A549 (cell line): ENCODE measurements at regions not wholly inside any gene's neighbourhood (a gene's known extent, or its start where the extent isn't known, plus 50 kb on each side); places are given as distances from the start of the nearest gene placed in this dataset.

Experiments
- ATAC-seq, 2 experiments: fragments of 200-7000 bp in 1 of 2; fragments of >200 bp in 1 of 2; cut with Nextera tagmentation in 1 of 2; cut with Tn5 transposase in 1 of 2; 3 replicates each; pipeline versions ENCODE4 v1.8.0 to v1.9.1; 2018 to 2020; ENCODE audit warnings: mild to moderate bottlenecking in 1 of 2, moderate library complexity in 1 of 2
- CTCF ChIA-PET: fragments of 300-600 bp; sonication (Branson Sonifier 250); formaldehyde crosslinking; extraction: SDS; loops from one replicate; lab custom pipeline; 2021; ENCODE audit warnings: antibody characterized with exemption, inconsistent platforms; lab: Yijun Ruan, JAX
- POLR2A ChIA-PET: fragments of 350-600 bp; formaldehyde crosslinking; extraction: SDS; loops from one replicate; lab custom pipeline; 2021; ENCODE audit warnings: antibody characterized with exemption, inconsistent platforms; lab: Yijun Ruan, JAX
- DNase-seq, 2 experiments: peaks; one replicate each; pipeline versions ENCODE4 v3.0.0 to v3.0.0-alpha.2; 2011 to 2016; ENCODE audit warnings: low read depth in 1 of 2, low spot score in 1 of 2
- FAIRE-seq: peaks from 2 replicates; lab custom pipeline; 2011; peaks lifted over from hg19 to GRCh38; lab: Jason Lieb, UNC
- H3K27ac ChIP-seq, 2 experiments: fragments of >200 bp; sonication (Bioruptor Twin); formaldehyde crosslinking; 3 replicates each; pipeline ENCODE4 v1.5.1; 2016 to 2017
- H3K4me1 ChIP-seq: fragments of >200 bp; sonication (Bioruptor Twin); formaldehyde crosslinking; 3 replicates; pipeline ENCODE4 v1.6.1; 2016
- H3K4me2 ChIP-seq: fragments of >200 bp; sonication (Bioruptor Twin); formaldehyde crosslinking; 3 replicates; pipeline ENCODE4 v1.6.1; 2016
- H3K4me3 ChIP-seq: fragments of >200 bp; sonication (Bioruptor Twin); formaldehyde crosslinking; 3 replicates; pipeline ENCODE4 v1.5.1; 2016
- H3K9me3 ChIP-seq: fragments of >200 bp; sonication (Bioruptor Twin); formaldehyde crosslinking; 3 replicates; pipeline ENCODE4 v1.6.1; 2016
- BHLHE40 ChIP-seq: IDR thresholded peaks from 2 replicates; pipeline ENCODE4 v1.6.1; 2012; ENCODE audit warnings: low read depth, low read length, inconsistent platforms
- CBX2 ChIP-seq: fragments of 200-600 bp; sonication (generic); IDR thresholded peaks from 2 replicates; pipeline ENCODE4 v1.6.1; 2016; ENCODE audit warnings: low read depth, mild to moderate bottlenecking, borderline replicate concordance
- CHD2 ChIP-seq: fragments of 150-350 bp; IDR thresholded peaks from 2 replicates; pipeline ENCODE4 v1.6.1; 2014; ENCODE audit warnings: low read length; ENCODE audit not compliant: partially characterized antibody
- E2F6 ChIP-seq: IDR thresholded peaks from 2 replicates; pipeline ENCODE4 v1.6.1; 2012; ENCODE audit warnings: low read depth, borderline replicate concordance
- EHF ChIP-seq: fragments of 250-450 bp; sonication (Bioruptor Pico); IDR thresholded peaks from 2 replicates; pipeline ENCODE4 v1.5.0; 2020; ENCODE audit warnings: mild to moderate bottlenecking
- HEYL ChIP-seq: fragments of 250-450 bp; sonication (Bioruptor Pico); IDR thresholded peaks from 2 replicates; pipeline ENCODE4 v1.8.0; 2021; ENCODE audit warnings: mild to moderate bottlenecking, moderate library complexity
- HMGXB4 ChIP-seq: fragments of 250-450 bp; sonication (Bioruptor Pico); IDR thresholded peaks from 2 replicates; pipeline ENCODE4 v1.5.0; 2021; ENCODE audit warnings: mild to moderate bottlenecking, moderate library complexity, borderline replicate concordance
- JUN ChIP-seq, 2 experiments: fragments of >200 bp; sonication (Bioruptor Twin); formaldehyde crosslinking; IDR thresholded peaks; 2 replicates in 1 of 2; 3 replicates in 1 of 2; pipeline ENCODE4 v1.6.1; 2016 to 2017
- MAFK ChIP-seq: fragments of 450-650 bp; IDR thresholded peaks from 2 replicates; pipeline ENCODE4 v1.6.1; 2014; ENCODE audit not compliant: partially characterized antibody
- MYC ChIP-seq: IDR thresholded peaks from 2 replicates; pipeline ENCODE4 v1.6.1; 2012; ENCODE audit warnings: mild to moderate bottlenecking, inconsistent platforms, low read length, improper control_type of control experiment, borderline replicate concordance
- NFE2L2 ChIP-seq: fragments of 150-350 bp; conservative IDR thresholded peaks from 2 replicates; pipeline ENCODE4 v1.6.1; 2014; ENCODE audit warnings: low read length
- NPAS2 ChIP-seq: fragments of 250-450 bp; sonication (Bioruptor Pico); IDR thresholded peaks from 2 replicates; pipeline ENCODE4 v1.8.0; 2022; ENCODE audit warnings: mild to moderate bottlenecking, moderate library complexity, borderline replicate concordance
- RAD21 ChIP-seq, 2 experiments: fragments of >200 bp in 1 of 2; sonication (Bioruptor Twin) in 1 of 2; formaldehyde crosslinking in 1 of 2; IDR thresholded peaks in 1 of 2; conservative IDR thresholded peaks in 1 of 2; 2 replicates in 1 of 2; 3 replicates in 1 of 2; pipeline ENCODE4 v1.6.1; 2012 to 2018; ENCODE audit warnings: inconsistent platforms in 1 of 2
- RARB ChIP-seq: fragments of 250-450 bp; sonication (Bioruptor Pico); IDR thresholded peaks from 2 replicates; pipeline ENCODE4 v1.8.0; 2021; ENCODE audit warnings: mild to moderate bottlenecking, moderate library complexity
- RCOR1 ChIP-seq: fragments of 150-350 bp; IDR thresholded peaks from 2 replicates; pipeline ENCODE4 v1.6.1; 2014; ENCODE audit warnings: antibody characterized with exemption, low read length, low read depth
- REST ChIP-seq: fragments of 200-600 bp; sonication (generic); IDR thresholded peaks from 2 replicates; pipeline ENCODE4 v1.6.1; 2016; ENCODE audit warnings: antibody characterized with exemption, mild to moderate bottlenecking, moderate library complexity
- USF2 ChIP-seq: fragments of 450-650 bp; IDR thresholded peaks from 2 replicates; pipeline ENCODE4 v1.6.1; 2014; ENCODE audit warnings: antibody characterized with exemption
- ZC3H11A ChIP-seq: fragments of 450-650 bp; IDR thresholded peaks from 2 replicates; pipeline ENCODE4 v1.6.1; 2014; ENCODE audit warnings: antibody characterized with exemption, mild to moderate bottlenecking
- ZFP36 ChIP-seq: fragments of 450-650 bp; IDR thresholded peaks from 2 replicates; pipeline ENCODE4 v1.6.1; 2014; ENCODE audit warnings: borderline replicate concordance; ENCODE audit not compliant: partially characterized antibody
- ZSCAN20 ChIP-seq: fragments of 250-450 bp; sonication (Bioruptor Pico); IDR thresholded peaks from 2 replicates; pipeline ENCODE4 v1.8.0; 2022; ENCODE audit warnings: mild to moderate bottlenecking, moderate library complexity
- WGBS: methylation state at CpG from one replicate; pipeline ENCODE4 v1.1.6; 2017; ENCODE audit errors: missing lambda C conversion rate; 5-methylcytosine and 5-hydroxymethylcytosine counted together

GRCh38 chr2:67340133-67341011, 56.8 kb upstream of the ETAA1 start:
- H3K4me3 ChIP-seq = no peak overlapping the region
- 33% methylated on average over 7 of the region's 7 CpGs for WGBS
- H3K4me2 ChIP-seq = no peak overlapping the region
- ATAC-seq (no peak), FAIRE-seq (no peak), DNase-seq (no peak)
- TF ChIP-seq EHF (CRISPR knock-in tag) (no peak), NFE2L2 (no peak), ZFP36 (no peak), HEYL (CRISPR knock-in tag) (no peak), JUN (IDR thresholded peaks at IDR 0.05) (no peak), REST (peak; percentile 27; the same call in 1 of the 2 replicates)
- CTCF ChIA-PET = no interaction called here
- 0 out of 3 replicates have a peak, but pooled peaks cover 6% of the 10 kb centered on the region for H3K9me3 ChIP-seq
- POLR2A ChIA-PET = no interaction called here
- H3K27ac ChIP-seq = no peak overlapping the region
- no peaks in the 10 kb centered on the region for H3K4me1 ChIP-seq

GRCh38 chr2:67341012-67341318, 56.2 kb upstream of the ETAA1 start:
- 10% methylated on average over 1 of the region's 1 CpG for WGBS
- POLR2A ChIA-PET = no interaction called here
- 0 out of 3 replicates have a peak, but pooled peaks cover 6% of the 10 kb centered on the region for H3K9me3 ChIP-seq
- CTCF ChIA-PET = no interaction called here
- no peak for DNase-seq
- no peak for FAIRE-seq
- H3K4me3 ChIP-seq = no peak overlapping the region
- no peak for TF ChIP-seq E2F6
- TF ChIP-seq ZC3H11A = no peak
- TF ChIP-seq ZSCAN20 = no peak
- TF ChIP-seq NPAS2 (CRISPR knock-in tag) = no peak
- TF ChIP-seq JUN (IDR thresholded peaks at IDR 0.05) = no peak
- TF ChIP-seq CHD2 = no peak
- no peak for TF ChIP-seq CBX2
- TF ChIP-seq USF2 = no peak
- TF ChIP-seq HMGXB4 = no peak
- TF ChIP-seq MYC = no peak
- no peak for TF ChIP-seq RCOR1
- TF ChIP-seq BHLHE40 = no peak
- TF ChIP-seq MAFK = no peak
- TF ChIP-seq RARB (CRISPR knock-in tag) = no peak
- TF ChIP-seq RAD21 (conservative IDR thresholded peaks at IDR 0.05 in 1 of 2, IDR thresholded peaks at IDR 0.05 in 1 of 2) = no peak
- H3K27ac ChIP-seq = no peak overlapping the region
- no peak for ATAC-seq
- H3K4me2 ChIP-seq = no peak overlapping the region
- no peaks in the 10 kb centered on the region for H3K4me1 ChIP-seq
